IPS-15b (cell line): ENCODE measurements at regions not wholly inside any gene's neighbourhood (a gene's known extent, or its start where the extent isn't known, plus 50 kb on each side); places are given as distances from the start of the nearest gene placed in this dataset.
A peak's percentile ranks its signal among the peaks of the same experiment; 100 is the strongest.
"Not testable (repeated sequence)": the region's sequence is repeated elsewhere in the genome, so short reads cannot be mapped to it uniquely, and the experiment has no call there.

Source experiments
- H3K27me3 ChIP-seq: one replicate; pipeline ENCODE4 v1.6.1; 2013; ENCODE audit warnings: low read length; ENCODE audit not compliant: control insufficient read depth, insufficient read depth
- H3K36me3 ChIP-seq: one replicate; pipeline ENCODE4 v1.6.1; 2013; ENCODE audit warnings: low read length; ENCODE audit not compliant: control insufficient read depth, insufficient read depth
- H3K4me1 ChIP-seq: one replicate; pipeline ENCODE4 v1.6.1; 2013; ENCODE audit warnings: mild to moderate bottlenecking, low read length; ENCODE audit not compliant: control insufficient read depth, insufficient read depth
- H3K4me3 ChIP-seq: one replicate; pipeline ENCODE4 v1.5.1; 2013; ENCODE audit warnings: low read depth, low read length
- H3K9ac ChIP-seq: one replicate; pipeline ENCODE4 v1.6.1; 2013; ENCODE audit warnings: low read depth, mild to moderate bottlenecking, low read length
- H3K9me3 ChIP-seq: one replicate; pipeline ENCODE4 v1.6.1; 2013; ENCODE audit warnings: mild to moderate bottlenecking, low read length; ENCODE audit not compliant: control insufficient read depth, insufficient read depth

DNA sequence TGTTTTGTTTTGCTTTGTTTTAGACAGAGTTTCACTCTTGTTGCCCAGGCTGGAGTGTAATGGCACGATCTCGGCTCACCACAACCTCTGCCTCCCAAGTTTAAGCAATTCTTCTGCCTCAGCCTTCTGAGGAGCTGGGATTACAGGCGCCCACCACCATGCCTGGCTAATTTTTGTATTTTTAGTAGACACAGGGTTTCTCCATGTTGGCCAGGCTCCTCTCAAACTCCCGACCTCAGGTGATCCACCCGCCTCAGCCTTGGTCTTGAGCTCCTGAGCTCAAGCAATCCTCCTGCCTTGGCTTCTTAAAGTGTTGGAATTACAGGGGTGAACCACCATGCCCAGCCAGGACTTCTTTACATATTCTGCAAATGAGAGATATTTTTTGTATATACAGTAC lies 57.5 kb upstream of the WNT7B start:
- H3K4me1 ChIP-seq, H3K9me3 ChIP-seq, H3K36me3 ChIP-seq, H3K9ac ChIP-seq, H3K27me3 ChIP-seq, H3K4me3 ChIP-seq: not testable (repeated sequence)

GRCh38 chr22:46035380-46035741 lies 58.4 kb upstream of the WNT7B start:
- no peaks in the 10 kb centered on the region for H3K9me3 ChIP-seq
- no peaks in the 10 kb centered on the region for H3K27me3 ChIP-seq
- H3K4me1 ChIP-seq = peaks cover 5% of the 10 kb centered on the region
- H3K36me3 ChIP-seq = no peaks in the 10 kb centered on the region
- H3K9ac ChIP-seq = peak overlapping the region; percentile 82
- H3K4me3 ChIP-seq = peak overlapping the region; percentile 84

- no peaks in the 10 kb centered on the region for H3K36me3 ChIP-seq
- H3K4me3 ChIP-seq = peak overlapping the region; percentile 82
- H3K9ac ChIP-seq = peak overlapping the region; percentile 49
- no peaks in the 10 kb centered on the region for H3K27me3 ChIP-seq
- peaks cover 5% of the 10 kb centered on the region for H3K4me1 ChIP-seq
- H3K9me3 ChIP-seq = no peaks in the 10 kb centered on the region
These were observed 59.0 kb upstream of the WNT7B start for GRCh38 chr22:46035742-46036557.

DNA sequence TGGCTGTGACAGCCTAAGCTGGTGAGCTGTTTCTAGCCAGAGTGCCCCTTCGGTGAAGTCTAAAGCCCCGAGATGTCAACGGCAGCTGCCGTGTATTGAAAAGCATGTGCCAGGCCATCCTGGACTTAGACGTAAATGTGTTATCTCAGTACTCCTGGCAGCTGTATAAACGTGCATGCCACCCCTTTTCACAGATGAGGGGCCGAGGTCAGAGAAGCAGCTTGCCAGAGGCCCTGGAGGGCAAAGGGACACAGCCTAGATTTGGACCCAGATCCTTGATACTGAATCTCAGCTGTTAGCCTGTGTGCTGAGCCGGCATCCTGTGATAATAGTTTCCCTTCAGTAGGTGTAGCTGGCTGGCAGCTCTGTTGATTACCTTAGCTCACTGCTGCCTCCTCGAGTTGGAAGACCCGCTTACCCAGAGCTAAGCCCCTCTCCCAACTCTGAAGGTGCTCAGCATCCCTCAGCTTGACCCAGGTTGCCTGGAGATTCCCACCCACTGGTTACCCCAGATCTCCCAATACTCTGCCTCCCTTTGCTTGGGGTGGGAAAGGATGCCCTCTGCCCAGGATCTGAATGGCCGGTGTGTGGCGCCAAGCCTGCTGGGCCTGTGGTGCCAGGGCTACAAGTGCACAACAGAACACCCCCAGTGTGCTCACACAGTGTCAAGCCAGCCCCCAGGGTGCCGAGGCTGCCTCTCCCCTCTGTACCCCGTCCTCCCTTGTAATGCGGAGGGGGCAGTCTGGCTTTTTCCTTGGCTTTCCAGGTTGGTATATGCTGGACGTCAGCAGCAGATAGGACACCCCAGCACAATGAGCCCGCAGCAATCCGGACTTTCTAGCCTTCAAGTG lies 59.8 kb upstream of the WNT7B start:
- peak overlapping the region; percentile 49 for H3K9ac ChIP-seq
- no peaks in the 10 kb centered on the region for H3K36me3 ChIP-seq
- H3K4me3 ChIP-seq = peak overlapping the region; percentile 82
- peaks cover 5% of the 10 kb centered on the region for H3K4me1 ChIP-seq
- no peaks in the 10 kb centered on the region for H3K27me3 ChIP-seq
- no peaks in the 10 kb centered on the region for H3K9me3 ChIP-seq

GRCh38 chr22:46038174-46038487 lies 61.2 kb upstream of the WNT7B start:
- H3K9ac ChIP-seq = no peak overlapping the region
- no peaks in the 10 kb centered on the region for H3K9me3 ChIP-seq
- no peaks in the 10 kb centered on the region for H3K27me3 ChIP-seq
- no peak overlapping the region for H3K4me3 ChIP-seq
- no peaks in the 10 kb centered on the region for H3K36me3 ChIP-seq
- no peaks in the 10 kb centered on the region for H3K4me1 ChIP-seq

GRCh38 chr22:46038516-46039430 lies 61.8 kb upstream of the WNT7B start:
- Histone ChIP-seq H3K4me3 (no peak overlapping the region), H3K27me3 (peaks cover 2% of the 10 kb centered on the region), H3K4me1 (no peaks in the 10 kb centered on the region), H3K36me3 (no peaks in the 10 kb centered on the region), H3K9me3 (no peaks in the 10 kb centered on the region), H3K9ac (no peak overlapping the region)

GRCh38 chr22:46039535-46039934 lies 62.6 kb upstream of the WNT7B start:
- Histone ChIP-seq H3K9ac (no peak overlapping the region), H3K36me3 (no peaks in the 10 kb centered on the region), H3K9me3 (no peaks in the 10 kb centered on the region), H3K27me3 (peaks cover 9% of the 10 kb centered on the region), H3K4me3 (no peak overlapping the region), H3K4me1 (no peaks in the 10 kb centered on the region)

GRCh38 chr22:46040471-46041465 lies 63.8 kb upstream of the WNT7B start:
- Histone ChIP-seq H3K9me3 (no peaks in the 10 kb centered on the region), H3K27me3 (peaks cover 19% of the 10 kb centered on the region), H3K4me1 (no peaks in the 10 kb centered on the region), H3K9ac (no peak overlapping the region), H3K36me3 (no peaks in the 10 kb centered on the region), H3K4me3 (no peak overlapping the region)

DNA sequence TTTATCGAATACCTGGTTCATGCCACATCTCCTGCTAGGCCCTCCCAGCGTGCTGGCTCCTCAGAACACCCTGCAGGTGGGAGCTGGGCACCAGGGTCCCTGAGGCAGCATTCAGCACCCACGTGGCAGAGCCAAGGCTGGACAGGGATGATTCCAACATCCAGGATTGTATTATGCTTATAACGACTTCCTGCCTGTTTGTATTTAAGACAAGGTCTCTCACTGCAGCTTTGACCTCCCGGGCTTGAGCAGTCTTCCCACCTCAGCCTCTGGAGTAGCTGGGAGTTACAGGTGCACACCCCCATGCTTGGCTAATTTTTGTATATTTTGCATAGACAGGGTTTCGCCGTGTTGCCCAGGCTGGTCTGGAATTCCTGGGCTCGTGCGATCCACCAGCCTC lies 64.7 kb upstream of the WNT7B start:
- H3K9me3 ChIP-seq = no peaks in the 10 kb centered on the region

GRCh38 chr22:46042786-46043185 lies 65.8 kb upstream of the WNT7B start:
- Histone ChIP-seq H3K9ac (no peak overlapping the region), H3K9me3 (no peaks in the 10 kb centered on the region), H3K27me3 (peaks cover 31% of the 10 kb centered on the region), H3K4me1 (no peaks in the 10 kb centered on the region), H3K36me3 (no peaks in the 10 kb centered on the region), H3K4me3 (no peak overlapping the region)

More for the DNA sequence above, 64.7 kb upstream of the WNT7B start:
- no peak overlapping the region for H3K9ac ChIP-seq
- no peaks in the 10 kb centered on the region for H3K36me3 ChIP-seq
- H3K27me3 ChIP-seq = peaks cover 27% of the 10 kb centered on the region
- no peak overlapping the region for H3K4me3 ChIP-seq
- H3K4me1 ChIP-seq = no peaks in the 10 kb centered on the region
